GM19238 (cell line): ENCODE measurements at regions not wholly inside any gene's neighbourhood (a gene's known extent, or its start where the extent isn't known, plus 50 kb on each side); places are given as distances from the start of the nearest gene placed in this dataset.
"Not testable (repeated sequence)": the region's sequence is repeated elsewhere in the genome, so short reads cannot be mapped to it uniquely, and the experiment has no call there.

ENCODE experiments used
- DNase-seq: peaks from one replicate; pipeline ENCODE4 v3.0.0; 2011; ENCODE audit warnings: low spot score; ENCODE audit not compliant: insufficient read length

DNA sequence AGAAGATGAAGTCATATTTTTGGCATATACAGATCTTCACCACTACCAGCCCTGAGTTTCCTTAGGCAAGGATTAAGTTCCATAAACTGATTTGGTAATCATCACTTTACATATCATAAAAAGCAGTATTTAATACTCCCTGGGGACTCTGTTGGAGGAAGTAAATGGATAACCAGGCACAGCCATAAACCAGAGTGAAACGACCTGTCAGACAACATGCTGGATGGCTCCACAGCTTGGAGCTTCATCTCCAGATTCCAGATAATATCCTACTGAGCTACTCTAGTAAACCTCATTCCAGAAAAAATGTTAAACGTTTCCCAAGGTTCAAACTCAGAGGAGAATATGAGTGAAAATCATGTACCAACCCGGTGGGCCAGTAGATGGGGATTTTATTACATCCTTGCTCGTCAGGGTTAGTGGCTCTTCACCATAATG is 109.2 kb downstream of the BASP1 start:
- no peak for DNase-seq

DNA sequence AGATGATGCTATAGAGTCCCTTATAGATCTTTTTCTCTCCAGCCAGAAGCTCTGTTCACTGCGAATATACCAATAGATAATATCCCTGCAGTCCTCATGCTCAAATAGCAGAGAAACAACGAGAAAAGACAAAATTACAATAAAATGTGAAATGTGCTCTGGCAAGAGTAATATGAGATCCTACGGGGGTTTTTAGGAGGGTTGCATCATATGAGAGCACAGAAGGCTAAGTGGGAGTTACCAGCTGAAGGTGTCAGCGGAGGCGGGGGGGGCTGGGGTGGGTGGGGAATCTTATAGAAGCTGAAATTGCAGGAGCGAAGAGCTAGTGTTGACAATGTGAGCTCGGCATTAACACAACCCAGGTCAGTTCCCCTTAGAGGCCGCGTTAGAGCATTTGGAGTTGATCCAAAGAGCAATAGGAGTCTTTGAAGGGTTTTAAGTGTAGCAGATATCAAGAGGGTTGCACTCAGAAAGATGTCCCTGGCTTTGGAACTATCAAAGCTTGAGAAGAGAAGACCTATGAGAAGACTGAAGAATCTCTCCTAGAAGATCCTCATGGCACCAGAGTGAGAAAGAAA is 109.7 kb downstream of the BASP1 start:
- DNase-seq: no peak

- DNase-seq: no peak
Observed at GRCh38 chr5:17329571-17329970, 112.1 kb downstream of the BASP1 start.

DNA sequence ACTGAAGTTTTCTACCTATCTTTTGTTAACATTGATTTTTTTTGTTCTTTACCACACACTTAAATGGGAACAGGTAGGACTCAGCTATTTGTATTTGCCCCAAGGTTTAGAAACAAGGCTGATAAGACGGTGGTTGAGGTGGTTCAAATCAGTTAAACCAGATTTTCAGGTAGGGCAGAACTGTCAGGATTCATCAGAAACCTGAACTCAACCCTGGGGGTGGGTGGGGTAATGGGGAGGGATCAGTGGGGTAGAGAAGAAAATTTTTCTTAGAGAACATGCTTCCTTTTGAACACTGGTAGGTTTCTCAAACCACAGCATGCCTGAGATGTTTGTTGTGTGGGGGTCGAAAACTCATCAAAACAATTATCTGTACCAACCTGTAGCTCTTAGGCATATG is 113.0 kb downstream of the BASP1 start:
- DNase-seq: no peak

GRCh38 chr5:17331651-17332050 is 114.2 kb downstream of the BASP1 start:
- DNase-seq: no peak

- DNase-seq: no peak
Observed at GRCh38 chr5:17333755-17334154, 116.3 kb downstream of the BASP1 start.

DNA sequence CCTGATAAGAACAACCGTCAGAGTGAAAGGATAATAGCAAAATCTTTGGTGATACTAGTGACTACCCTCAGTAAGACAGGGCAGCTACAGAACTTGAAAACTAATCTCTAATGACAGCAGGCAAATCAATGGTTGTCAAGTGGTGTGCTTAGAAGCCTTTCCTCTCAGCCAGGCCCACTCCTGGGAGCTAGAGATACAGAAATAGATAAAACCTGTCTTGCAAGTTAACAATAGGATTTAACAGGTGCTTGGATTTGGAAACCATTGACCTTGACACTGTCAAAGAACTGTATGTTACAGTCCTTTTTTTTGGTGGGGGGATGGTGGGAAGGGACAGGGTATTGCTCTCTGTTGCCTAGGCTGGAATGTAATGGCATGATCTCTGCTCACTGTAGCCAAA is 118.6 kb downstream of the BASP1 start:
- DNase-seq: no peak

DNA sequence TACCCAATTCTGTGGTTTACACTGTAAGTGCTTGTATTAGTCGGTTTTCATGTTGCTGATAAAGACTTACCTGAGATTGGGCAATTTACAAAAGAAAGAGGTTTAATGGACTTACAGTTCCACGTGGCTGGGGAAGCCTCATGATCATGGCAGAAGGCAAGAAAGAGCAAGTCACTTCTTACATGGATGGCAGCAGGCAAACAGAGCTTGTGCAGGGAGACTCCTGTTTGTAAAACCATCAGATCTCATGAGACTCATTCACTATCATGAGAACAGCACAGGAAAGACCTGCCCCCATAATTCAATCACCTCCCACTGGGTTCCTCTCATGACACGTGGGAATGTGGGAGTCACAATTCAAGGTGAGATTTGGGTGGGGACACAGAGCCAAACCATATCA is 119.3 kb downstream of the BASP1 start:
- not testable (repeated sequence) for DNase-seq

- DNase-seq: no peak
Observed at GRCh38 chr5:17339841-17340240, 122.4 kb downstream of the BASP1 start.

DNA sequence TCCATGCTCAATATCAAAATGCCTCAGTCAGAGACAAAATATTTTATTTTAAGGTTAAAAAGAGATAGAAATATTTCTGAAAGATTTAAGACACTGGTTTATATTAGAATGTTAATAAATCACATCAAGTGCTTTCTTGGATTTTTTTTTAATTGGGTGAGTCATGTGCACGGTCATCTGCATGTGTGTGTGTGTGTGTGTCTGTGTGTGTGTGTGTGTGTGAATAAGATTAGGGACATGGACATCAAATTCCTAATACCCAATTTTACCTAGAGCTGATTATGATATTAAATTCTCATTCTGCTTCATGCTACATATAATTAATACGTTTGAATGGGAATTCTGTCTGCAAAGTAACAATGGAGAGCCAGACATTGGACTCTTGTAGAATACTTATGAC is 122.9 kb downstream of the BASP1 start:
- DNase-seq: no peak

- DNase-seq: no peak
Observed at GRCh38 chr5:17340819-17341218, 123.4 kb downstream of the BASP1 start.

DNA sequence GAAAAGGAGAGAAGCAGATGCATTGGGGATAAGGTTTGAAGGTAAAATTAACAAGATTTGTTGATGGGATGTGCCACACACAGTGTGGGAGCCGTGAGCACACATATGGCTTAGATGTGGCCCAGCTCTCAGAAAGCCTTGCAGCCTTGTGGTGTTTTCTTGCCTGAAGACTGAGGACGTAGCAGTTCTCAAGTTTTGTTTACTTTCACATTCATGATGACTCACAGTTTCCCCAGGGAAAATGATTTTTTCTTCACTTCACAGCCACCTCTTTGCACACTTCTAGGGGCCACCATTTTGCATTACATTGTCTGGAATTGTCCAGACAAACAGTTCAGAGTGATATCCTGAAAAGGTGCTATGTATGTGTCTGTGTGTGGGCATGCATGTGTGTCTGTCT is 126.2 kb downstream of the BASP1 start:
- peak; percentile 22 for DNase-seq

DNA sequence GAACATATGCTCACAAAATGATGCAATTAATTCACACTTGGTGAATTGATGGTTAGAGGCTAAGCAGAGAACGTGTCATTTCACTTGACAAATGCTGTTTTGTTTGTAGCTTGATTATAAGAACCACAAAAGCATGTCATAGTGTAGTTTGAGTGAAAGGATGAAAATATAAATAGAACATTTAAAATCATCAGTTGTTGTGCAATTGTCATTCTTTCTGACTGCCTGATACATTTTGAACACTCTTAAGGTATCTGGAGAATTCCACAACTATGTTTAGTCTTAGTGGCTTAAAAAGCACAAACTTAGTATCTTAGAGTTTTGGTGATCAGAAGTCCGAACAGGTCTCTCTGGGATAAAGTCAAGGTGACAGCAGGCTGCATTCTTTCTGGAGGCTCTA is 129.4 kb downstream of the BASP1 start:
- no peak for DNase-seq

DNA sequence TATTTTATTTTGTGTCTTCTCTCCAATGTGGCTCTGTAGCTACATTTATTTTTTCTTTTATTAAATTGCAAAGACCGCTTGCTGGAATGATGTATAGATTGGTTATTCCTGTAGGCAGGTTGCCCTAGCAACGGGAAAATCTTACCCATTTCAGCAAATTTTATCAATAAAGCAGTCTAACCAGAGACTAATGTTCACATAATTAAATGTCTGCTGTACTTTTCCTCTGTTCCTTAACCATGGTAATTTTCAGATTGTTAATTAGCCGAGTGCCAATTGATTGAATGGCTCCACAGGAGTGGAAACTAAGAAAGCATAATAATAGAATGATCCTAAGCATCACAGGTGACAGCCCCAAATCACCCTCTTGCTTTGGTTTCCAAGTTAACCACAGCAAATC is 134.8 kb downstream of the BASP1 start:
- DNase-seq: no peak

- no peak for DNase-seq
Observed at GRCh38 chr5:17354265-17354664, 136.8 kb downstream of the BASP1 start.

DNA sequence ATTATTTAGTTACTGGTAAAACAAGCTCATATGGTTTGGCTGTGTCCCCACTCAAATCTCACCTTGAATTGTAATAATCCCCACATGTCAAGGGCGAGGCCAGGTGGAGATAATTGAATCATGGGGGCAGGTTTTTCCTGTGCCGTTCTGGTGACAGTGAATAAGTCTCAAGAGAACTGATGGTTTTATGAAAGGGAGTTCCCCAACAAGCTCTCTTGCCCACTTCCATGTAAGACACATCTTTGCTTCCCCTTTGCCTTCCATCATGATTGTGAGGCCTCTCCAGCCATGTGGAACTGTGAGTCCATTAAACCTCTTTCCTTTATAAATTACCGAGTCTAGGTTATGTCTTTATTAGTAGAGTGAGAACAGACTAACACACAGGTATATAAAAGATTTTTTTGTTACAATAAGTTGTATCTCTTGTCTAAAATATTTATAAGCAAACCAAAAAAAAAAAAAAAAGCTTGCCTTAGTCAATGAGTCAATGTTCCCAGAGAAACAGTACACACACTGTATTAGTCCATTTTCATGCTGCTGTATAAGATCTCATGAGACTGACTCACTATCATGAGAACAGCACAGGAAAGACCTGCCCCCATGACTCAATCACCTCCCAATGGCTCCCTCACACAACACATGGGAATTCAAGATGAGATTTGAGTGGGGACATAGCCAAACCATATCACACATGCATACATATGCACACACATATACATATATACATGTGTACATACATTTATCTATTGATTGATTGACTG is 138.3 kb downstream of the BASP1 start:
- no peak for DNase-seq

- DNase-seq: no peak
Observed at GRCh38 chr5:17356551-17356950, 139.1 kb downstream of the BASP1 start.

- no peak for DNase-seq
Observed at GRCh38 chr5:17357504-17357903, 140.1 kb downstream of the BASP1 start.

DNA sequence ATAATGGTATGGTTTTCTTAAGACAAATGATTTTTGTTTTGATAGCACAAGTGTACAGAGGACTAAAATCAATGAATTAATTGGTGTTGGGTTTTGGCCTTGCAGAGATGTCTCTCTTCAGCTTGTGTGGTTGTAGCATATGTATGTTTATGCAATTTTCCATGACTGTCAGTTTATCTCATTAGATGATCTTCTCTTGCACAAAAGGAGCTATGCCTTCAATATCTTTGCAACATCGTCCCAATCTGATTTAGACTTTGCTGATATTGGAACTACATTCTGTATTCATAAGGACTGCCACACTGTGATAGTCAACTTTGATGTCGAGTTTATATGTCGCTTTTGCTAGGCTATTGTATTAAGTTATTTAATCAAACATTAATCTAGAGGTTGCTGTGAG is 140.0 kb upstream of the TAF11L2 start:
- DNase-seq: no peak

DNA sequence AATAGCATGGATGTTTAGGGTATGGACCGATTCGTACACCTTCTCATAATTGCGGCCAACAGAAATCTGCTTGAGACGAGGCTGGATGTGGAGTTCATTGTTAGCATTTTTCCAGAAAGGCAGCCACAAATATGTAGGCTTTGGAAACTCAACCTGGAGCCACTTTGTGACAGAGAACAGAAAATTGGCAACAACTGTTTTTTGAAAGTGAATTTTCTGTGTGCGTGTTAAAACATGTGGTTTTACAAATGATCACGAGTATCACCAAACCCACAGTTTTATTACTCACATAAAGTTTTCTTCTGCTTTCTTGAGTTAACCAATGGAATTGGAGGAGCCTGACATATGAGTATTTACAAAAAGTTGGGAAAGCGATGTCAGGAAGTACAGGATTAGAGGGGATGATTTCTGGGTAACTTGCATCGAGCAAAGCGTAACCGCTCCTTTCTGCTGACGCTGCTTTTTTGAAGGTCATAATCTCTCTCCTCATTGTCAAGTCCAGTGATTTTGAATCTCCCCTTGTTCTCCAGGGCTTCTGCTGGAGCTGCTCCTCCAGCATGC is 138.5 kb upstream of the TAF11L2 start:
- DNase-seq: no peak

DNA sequence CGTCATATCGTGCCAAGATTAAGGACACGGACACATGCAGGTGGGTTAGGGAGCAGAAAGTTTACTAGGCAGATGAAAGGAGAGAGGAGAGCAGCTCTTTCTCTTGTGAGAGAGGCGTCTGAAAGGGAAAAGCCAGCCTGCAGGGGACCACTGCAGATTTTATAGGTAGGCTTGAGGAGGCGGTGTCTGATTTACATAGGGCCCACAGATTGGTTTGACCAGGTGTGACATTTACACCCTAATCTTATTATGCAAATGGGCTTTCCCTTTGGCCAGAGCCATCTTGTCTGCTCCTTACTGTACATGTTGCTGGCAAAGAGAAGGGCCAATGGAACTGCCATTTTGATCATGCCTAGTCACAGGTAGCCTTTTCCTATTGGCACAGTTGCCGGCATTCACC is 137.2 kb upstream of the TAF11L2 start:
- DNase-seq: no peak

GRCh38 chr5:17361331-17361730 is 136.7 kb upstream of the TAF11L2 start:
- no peak for DNase-seq
